Psoas muscle (tissue), 7 donors: ENCODE measurements at regions not wholly inside any gene's neighbourhood (a gene's known extent, or its start where the extent isn't known, plus 50 kb on each side); places are given as distances from the start of the nearest gene placed in this dataset.
"Not testable (repeated sequence)": the region's sequence is repeated elsewhere in the genome, so short reads cannot be mapped to it uniquely, and the experiment has no call there.

Experiments
- ATAC-seq, 4 donors: fragments of 200-7000 bp; cut with Tn5 transposase; one replicate each; pipeline ENCODE4 v1.9.1; 2020; ENCODE audit warnings: moderate library complexity in 3 of 4, mild to moderate bottlenecking in 2 of 4
- DNase-seq, 2 donors: peaks; one replicate each; pipeline ENCODE4 v3.0.0-alpha.2; 2020
- H3K27ac ChIP-seq: fragments of 200-600 bp; one replicate; pipeline ENCODE4 v1.8.0; 2022
- H3K27me3 ChIP-seq, 3 donors: fragments of 200-600 bp in 1 of 3; one replicate each; pipeline versions ENCODE4 v1.6.1 to v1.8.0; 2013 to 2022; ENCODE audit warnings: low read length in 2 of 3, mild to moderate bottlenecking in 2 of 3, moderate library complexity in 1 of 3; ENCODE audit not compliant: insufficient read depth in 3 of 3
- H3K36me3 ChIP-seq, 2 donors: fragments of 200-600 bp in 1 of 2; one replicate each; pipeline versions ENCODE4 v1.6.1 to v1.8.0; 2013 to 2022; ENCODE audit warnings: low read depth in 1 of 2, mild to moderate bottlenecking in 1 of 2, moderate library complexity in 1 of 2; ENCODE audit not compliant: insufficient read depth in 1 of 2
- H3K4me1 ChIP-seq: fragments of 200-600 bp; one replicate; pipeline ENCODE4 v1.8.0; 2022
- H3K4me3 ChIP-seq: fragments of 200-600 bp; one replicate; pipeline ENCODE4 v1.8.0; 2022; ENCODE audit warnings: mild to moderate bottlenecking
- H3K9me3 ChIP-seq: fragments of 200-600 bp; one replicate; pipeline ENCODE4 v1.8.0; 2022
- CTCF ChIP-seq: fragments of 200-600 bp; IDR thresholded peaks from one replicate; pipeline ENCODE4 v1.8.0; 2022; ENCODE audit warnings: antibody characterized with exemption
- WGBS, 3 donors: extraction: QIAGEN DNeasy Blood & Tissue Kit; methylation state at CpG; one replicate each; pipeline versions ENCODE4 v1.1.6 to v1.1.7; 2013; 5-methylcytosine and 5-hydroxymethylcytosine counted together
- intact Hi-C, 2 donors: fragments of 100-400 bp; cut with DNase I; formaldehyde crosslinking; loops; one replicate each; pipeline versions ENCODE4 v1.11.0 to v1.14.2; 2022
- donor health status: healthy with polysubstance abuse.
- donor health status: DM: no; HTN: no; CAD: no; lungs with moderate emphysema.
- donor health status: Bipolar disorder and iron deficiency.
- donor health status: healthy.
- donor health status: DM: yes; HTN: yes; CAD: no.
- donor health status: DM: no; HTN: no; CAD: no.
- donor health status: DM: yes; HTN: yes; CAD: no.

GRCh38 chrX:128699716-128700285 lies 647.6 kb upstream of the ACTRT1 start:
- Histone ChIP-seq H3K4me1 (no peaks in the 10 kb centered on the region), H3K27ac (no peak overlapping the region), H3K27me3 (no peaks in the 10 kb centered on the region), H3K9me3 (no peaks in the 10 kb centered on the region), H3K36me3 (no peaks in the 10 kb centered on the region), H3K4me3 (no peak overlapping the region)
- WGBS, 3 donors = 77 to 92% (median 77%) methylated on average over 3 of the region's 3 CpGs
- no peak for TF ChIP-seq CTCF
- ATAC-seq = no peak
- no peak for DNase-seq
- intact Hi-C loops = no loop called here

GRCh38 chrX:128698573-128699181 lies 646.5 kb upstream of the ACTRT1 start:
- no peak for ATAC-seq
- H3K4me1 ChIP-seq = no peaks in the 10 kb centered on the region
- H3K27ac ChIP-seq = no peak overlapping the region
- H3K4me3 ChIP-seq = no peak overlapping the region
- no peaks in the 10 kb centered on the region for H3K9me3 ChIP-seq
- 25 to 75% (median 35%) methylated on average over 1 of the region's 1 CpG for WGBS, 3 donors
- no peaks in the 10 kb centered on the region for H3K36me3 ChIP-seq
- intact Hi-C loops = no loop called here
- DNase-seq = no peak
- H3K27me3 ChIP-seq = no peaks in the 10 kb centered on the region
- TF ChIP-seq CTCF = no peak

- intact Hi-C loops = no loop called here
- 80 to 86% (median 85%) methylated on average over 6 of the region's 6 CpGs for WGBS, 3 donors
- no peak overlapping the region for H3K4me3 ChIP-seq
Measured at GRCh38 chrX:128691872-128692271, 639.7 kb upstream of the ACTRT1 start.

GRCh38 chrX:128685387-128685786 lies 633.2 kb upstream of the ACTRT1 start:
- DNase-seq (no peak), ATAC-seq (no peak)
- Histone ChIP-seq H3K27me3 (no peaks in the 10 kb centered on the region), H3K36me3 (no peaks in the 10 kb centered on the region), H3K27ac (no peak overlapping the region), H3K9me3 (no peaks in the 10 kb centered on the region), H3K4me1 (no peaks in the 10 kb centered on the region), H3K4me3 (no peak overlapping the region)
- TF ChIP-seq CTCF = no peak
- intact Hi-C loops = no loop called here
- 27 to 52% (median 32%) methylated on average over 2 of the region's 2 CpGs for WGBS, 3 donors

More at GRCh38 chrX:128691872-128692271, 639.7 kb upstream of the ACTRT1 start:
- H3K36me3 ChIP-seq = no peaks in the 10 kb centered on the region
- H3K9me3 ChIP-seq = no peaks in the 10 kb centered on the region
- H3K27me3 ChIP-seq = no peaks in the 10 kb centered on the region
- H3K27ac ChIP-seq = no peak overlapping the region
- no peak for TF ChIP-seq CTCF
- DNase-seq (no peak), ATAC-seq (no peak)
- no peaks in the 10 kb centered on the region for H3K4me1 ChIP-seq

GRCh38 chrX:128676651-128677050 lies 624.4 kb upstream of the ACTRT1 start:
- 70 to 83% (median 78%) methylated on average over 4 of the region's 4 CpGs for WGBS, 3 donors

GRCh38 chrX:128674326-128675086 lies 622.3 kb upstream of the ACTRT1 start:
- H3K4me3 ChIP-seq, H3K9me3 ChIP-seq, H3K4me1 ChIP-seq, H3K27me3 ChIP-seq, intact Hi-C loops, H3K27ac ChIP-seq, DNase-seq, H3K36me3 ChIP-seq, ATAC-seq: not testable (repeated sequence)
- 69 to 94% (median 75%) methylated on average over 6 to 9 of the region's 9 CpGs for WGBS, 3 donors

More at GRCh38 chrX:128676651-128677050, 624.4 kb upstream of the ACTRT1 start:
- DNase-seq = no peak
- no peaks in the 10 kb centered on the region for H3K27me3 ChIP-seq
- H3K9me3 ChIP-seq = no peaks in the 10 kb centered on the region
- H3K27ac ChIP-seq = no peak overlapping the region
- no peaks in the 10 kb centered on the region for H3K4me1 ChIP-seq
- no peak for ATAC-seq
- intact Hi-C loops = no loop called here
- no peak for TF ChIP-seq CTCF
- H3K36me3 ChIP-seq = no peaks in the 10 kb centered on the region
- H3K4me3 ChIP-seq = no peak overlapping the region
